ENCODE measurements at regions not wholly inside any gene's neighbourhood (a gene's known extent, or its start where the extent isn't known, plus 50 kb on each side); places are given as distances from the start of the nearest gene placed in this dataset.
A peak's percentile ranks its signal among the peaks of the same experiment; 100 is the strongest.

DNA sequence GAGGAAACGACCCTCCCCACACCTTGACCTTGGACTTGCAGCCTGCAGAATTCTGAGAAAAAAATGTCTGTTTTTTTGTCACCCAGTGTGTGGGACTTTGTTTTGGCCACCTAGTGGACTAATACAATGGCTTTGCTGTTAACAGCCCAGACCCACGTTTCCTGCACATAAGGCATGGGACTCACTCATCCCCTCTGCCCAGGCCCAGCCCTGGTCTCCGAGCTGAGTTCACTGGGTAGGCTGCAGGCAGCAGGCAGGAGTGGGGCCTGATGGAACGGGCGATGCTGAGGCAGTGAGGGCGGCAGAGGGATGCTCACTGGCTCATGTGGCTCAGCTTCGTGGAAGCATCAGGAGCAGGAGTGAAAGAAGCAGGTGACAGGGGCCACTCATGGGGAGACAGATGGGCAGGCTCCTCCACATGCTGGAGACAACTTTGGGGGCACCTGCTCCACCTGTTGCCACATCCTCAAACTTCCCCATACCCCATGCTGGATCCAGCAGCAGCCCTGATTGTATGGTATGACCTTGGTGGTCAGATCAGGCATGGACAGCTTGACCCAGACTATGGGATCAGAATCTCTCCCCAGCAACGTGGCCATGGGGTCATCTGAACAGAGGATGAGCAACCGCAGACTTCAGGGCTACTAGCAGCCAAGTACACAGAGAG lies 65.8 kb upstream of the ANTXRL start:
- ATAC-seq: peak; percentile 45
- TF ChIP-seq ZFP3 (CRISPR knock-in tag; IDR thresholded peaks at IDR 0.05): no peak
- no peak for TF ChIP-seq PATZ1 (CRISPR knock-in tag; IDR thresholded peaks at IDR 0.05; ENCODE audit: borderline replicate concordance)
- TF ChIP-seq GLIS3 (CRISPR knock-in tag; IDR thresholded peaks at IDR 0.05): no peak
- no peak for TF ChIP-seq CSDC2 (CRISPR knock-in tag; IDR thresholded peaks at IDR 0.05)
- no peak for TF ChIP-seq RARB (CRISPR knock-in tag; IDR thresholded peaks at IDR 0.05)
- TF ChIP-seq POU6F1 (CRISPR knock-in tag; IDR thresholded peaks at IDR 0.05; ENCODE audit: borderline replicate concordance, low read depth): no peak
- no peak for TF ChIP-seq ZC3H10 (CRISPR knock-in tag; IDR thresholded peaks at IDR 0.05)
- no peak for TF ChIP-seq BACH2 (CRISPR knock-in tag; IDR thresholded peaks at IDR 0.05; ENCODE audit: borderline replicate concordance)
- no peak for TF ChIP-seq ZNF8 (CRISPR knock-in tag; IDR thresholded peaks at IDR 0.05)
- TF ChIP-seq ISL1 (CRISPR knock-in tag; IDR thresholded peaks at IDR 0.05): no peak
- TF ChIP-seq CREB5 (CRISPR knock-in tag; IDR thresholded peaks at IDR 0.05; ENCODE audit: low read depth): no peak
- TF ChIP-seq TOX (CRISPR knock-in tag; IDR thresholded peaks at IDR 0.05; ENCODE audit: borderline replicate concordance): no peak
- TF ChIP-seq ARNTL (CRISPR knock-in tag; IDR thresholded peaks at IDR 0.05; ENCODE audit: borderline replicate concordance, low read depth): no peak
- no peak for TF ChIP-seq TCF4 (CRISPR knock-in tag; IDR thresholded peaks at IDR 0.05; ENCODE audit: borderline replicate concordance)
- no peak for TF ChIP-seq ZNF70 (CRISPR knock-in tag; IDR thresholded peaks at IDR 0.05)

GRCh38 chr10:46222364-46222935 lies 64.3 kb upstream of the ANTXRL start:
- TF ChIP-seq TOX (CRISPR knock-in tag; IDR thresholded peaks at IDR 0.05; ENCODE audit: borderline replicate concordance): no peak
- no peak for TF ChIP-seq PPARA (CRISPR knock-in tag; IDR thresholded peaks at IDR 0.05; ENCODE audit: borderline replicate concordance)
- no peak for TF ChIP-seq GLIS3 (CRISPR knock-in tag; IDR thresholded peaks at IDR 0.05)
- TF ChIP-seq SNAI2 (CRISPR knock-in tag; IDR thresholded peaks at IDR 0.05): no peak
- TF ChIP-seq ISL1 (CRISPR knock-in tag; IDR thresholded peaks at IDR 0.05): no peak
- TF ChIP-seq ZNF565 (CRISPR knock-in tag; conservative IDR thresholded peaks at IDR 0.05; ENCODE audit: low read depth): no peak
- no peak for TF ChIP-seq ZNF70 (CRISPR knock-in tag; IDR thresholded peaks at IDR 0.05)
- TF ChIP-seq TCF4 (CRISPR knock-in tag; IDR thresholded peaks at IDR 0.05; ENCODE audit: borderline replicate concordance): no peak
- no peak for TF ChIP-seq PATZ1 (CRISPR knock-in tag; IDR thresholded peaks at IDR 0.05; ENCODE audit: borderline replicate concordance)
- TF ChIP-seq ZNF8 (CRISPR knock-in tag; IDR thresholded peaks at IDR 0.05): no peak
- no peak for TF ChIP-seq RARB (CRISPR knock-in tag; IDR thresholded peaks at IDR 0.05)
- TF ChIP-seq ARNTL (CRISPR knock-in tag; IDR thresholded peaks at IDR 0.05; ENCODE audit: borderline replicate concordance, low read depth): no peak
- TF ChIP-seq BACH2 (CRISPR knock-in tag; IDR thresholded peaks at IDR 0.05; ENCODE audit: borderline replicate concordance): no peak
- no peak for TF ChIP-seq CSRNP3 (CRISPR knock-in tag; IDR thresholded peaks at IDR 0.05)
- TF ChIP-seq, protein P1, sequence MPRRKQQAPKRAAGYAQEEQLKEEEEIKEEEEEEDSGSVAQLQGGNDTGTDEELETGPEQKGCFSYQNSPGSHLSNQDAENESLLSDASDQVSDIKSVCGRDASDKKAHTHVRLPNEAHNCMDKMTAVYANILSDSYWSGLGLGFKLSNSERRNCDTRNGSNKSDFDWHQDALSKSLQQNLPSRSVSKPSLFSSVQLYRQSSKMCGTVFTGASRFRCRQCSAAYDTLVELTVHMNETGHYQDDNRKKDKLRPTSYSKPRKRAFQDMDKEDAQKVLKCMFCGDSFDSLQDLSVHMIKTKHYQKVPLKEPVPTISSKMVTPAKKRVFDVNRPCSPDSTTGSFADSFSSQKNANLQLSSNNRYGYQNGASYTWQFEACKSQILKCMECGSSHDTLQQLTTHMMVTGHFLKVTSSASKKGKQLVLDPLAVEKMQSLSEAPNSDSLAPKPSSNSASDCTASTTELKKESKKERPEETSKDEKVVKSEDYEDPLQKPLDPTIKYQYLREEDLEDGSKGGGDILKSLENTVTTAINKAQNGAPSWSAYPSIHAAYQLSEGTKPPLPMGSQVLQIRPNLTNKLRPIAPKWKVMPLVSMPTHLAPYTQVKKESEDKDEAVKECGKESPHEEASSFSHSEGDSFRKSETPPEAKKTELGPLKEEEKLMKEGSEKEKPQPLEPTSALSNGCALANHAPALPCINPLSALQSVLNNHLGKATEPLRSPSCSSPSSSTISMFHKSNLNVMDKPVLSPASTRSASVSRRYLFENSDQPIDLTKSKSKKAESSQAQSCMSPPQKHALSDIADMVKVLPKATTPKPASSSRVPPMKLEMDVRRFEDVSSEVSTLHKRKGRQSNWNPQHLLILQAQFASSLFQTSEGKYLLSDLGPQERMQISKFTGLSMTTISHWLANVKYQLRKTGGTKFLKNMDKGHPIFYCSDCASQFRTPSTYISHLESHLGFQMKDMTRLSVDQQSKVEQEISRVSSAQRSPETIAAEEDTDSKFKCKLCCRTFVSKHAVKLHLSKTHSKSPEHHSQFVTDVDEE (CRISPR knock-in tag; IDR thresholded peaks at IDR 0.05): no peak
- no peak for TF ChIP-seq POU6F1 (CRISPR knock-in tag; IDR thresholded peaks at IDR 0.05; ENCODE audit: borderline replicate concordance, low read depth)
- no peak for ATAC-seq
